Type B pancreatic cell (in vitro differentiated cells): ENCODE measurements at regions not wholly inside any gene's neighbourhood (a gene's known extent, or its start where the extent isn't known, plus 50 kb on each side); places are given as distances from the start of the nearest gene placed in this dataset.

ENCODE experiments used
- DNase-seq: peaks from one replicate; pipeline ENCODE4 v3.0.0; 2021; ENCODE audit warnings: mixed read lengths; ENCODE audit not compliant: unreplicated experiment; ENCODE audit errors: extremely low spot score
- H3K27ac Mint-ChIP-seq: 2 replicates; pipeline ENCODE4 v1.8.0; 2021; ENCODE audit warnings: mild to moderate bottlenecking, mixed read lengths
- H3K27me3 Mint-ChIP-seq: 2 replicates; pipeline ENCODE4 v1.8.0; 2021; ENCODE audit warnings: mixed read lengths
- H3K36me3 Mint-ChIP-seq: 2 replicates; pipeline ENCODE4 v1.8.0; 2021; ENCODE audit warnings: mixed read lengths
- H3K4me1 Mint-ChIP-seq: one replicate; pipeline ENCODE4 v1.8.0; 2021; ENCODE audit warnings: mixed read lengths; ENCODE audit not compliant: unreplicated experiment
- H3K4me3 Mint-ChIP-seq: 2 replicates; pipeline ENCODE4 v1.8.0; 2021; ENCODE audit warnings: mild to moderate bottlenecking, mixed read lengths
- H3K9me3 Mint-ChIP-seq: 2 replicates; pipeline ENCODE4 v1.8.0; 2021; ENCODE audit warnings: mixed read lengths
- CTCF ChIP-seq: fragments of 200-600 bp; sonication (generic); conservative IDR thresholded peaks from 2 replicates; pipeline ENCODE4 v1.5.0; 2021; ENCODE audit warnings: antibody characterized with exemption, mild to moderate bottlenecking

DNA sequence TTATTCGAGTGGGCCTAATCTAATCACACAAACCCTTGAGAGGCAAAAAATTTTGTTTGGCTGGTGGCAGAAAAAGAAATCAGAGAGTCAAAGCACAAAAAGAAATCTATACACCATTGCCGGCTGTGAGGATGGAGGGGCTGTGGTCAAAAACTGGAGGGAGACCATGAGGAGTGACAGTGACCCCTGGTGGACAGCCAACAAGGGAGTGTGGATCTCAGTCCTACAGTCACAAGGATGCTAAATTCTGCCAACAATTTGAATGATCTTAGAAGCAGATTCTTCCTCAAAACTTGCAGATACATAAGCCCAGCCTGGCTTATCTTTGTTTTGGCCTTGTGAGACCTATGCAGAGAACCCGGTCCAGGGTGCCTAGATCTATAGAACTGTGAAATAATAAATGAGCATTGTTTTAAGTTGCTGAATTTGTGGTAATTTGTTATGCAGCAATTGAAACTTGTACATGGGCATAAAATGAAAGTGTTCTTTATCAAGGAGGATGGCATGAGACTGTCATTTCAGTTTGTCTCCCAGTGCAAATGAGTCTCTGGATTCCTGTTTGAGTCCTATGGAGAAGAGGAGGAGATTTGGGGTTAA, 103.0 kb upstream of the ARHGEF26 start:
- no peaks in the 10 kb centered on the region for H3K27me3 Mint-ChIP-seq
- TF ChIP-seq CTCF: peak; percentile 75
- no peak overlapping the region for H3K27ac Mint-ChIP-seq
- H3K36me3 Mint-ChIP-seq: no peaks in the 10 kb centered on the region
- H3K4me3 Mint-ChIP-seq: no peak overlapping the region
- peaks cover 10% of the 10 kb centered on the region for H3K4me1 Mint-ChIP-seq
- no peak for DNase-seq
- no peaks in the 10 kb centered on the region for H3K9me3 Mint-ChIP-seq

GRCh38 chr3:154022606-154023005, 98.6 kb upstream of the ARHGEF26 start:
- no peak for TF ChIP-seq CTCF
- peaks cover 5% of the 10 kb centered on the region for H3K4me1 Mint-ChIP-seq
- no peak overlapping the region for H3K27ac Mint-ChIP-seq
- no peaks in the 10 kb centered on the region for H3K9me3 Mint-ChIP-seq
- H3K27me3 Mint-ChIP-seq: no peaks in the 10 kb centered on the region
- no peak overlapping the region for H3K4me3 Mint-ChIP-seq
- H3K36me3 Mint-ChIP-seq: no peaks in the 10 kb centered on the region
- DNase-seq: no peak

DNA sequence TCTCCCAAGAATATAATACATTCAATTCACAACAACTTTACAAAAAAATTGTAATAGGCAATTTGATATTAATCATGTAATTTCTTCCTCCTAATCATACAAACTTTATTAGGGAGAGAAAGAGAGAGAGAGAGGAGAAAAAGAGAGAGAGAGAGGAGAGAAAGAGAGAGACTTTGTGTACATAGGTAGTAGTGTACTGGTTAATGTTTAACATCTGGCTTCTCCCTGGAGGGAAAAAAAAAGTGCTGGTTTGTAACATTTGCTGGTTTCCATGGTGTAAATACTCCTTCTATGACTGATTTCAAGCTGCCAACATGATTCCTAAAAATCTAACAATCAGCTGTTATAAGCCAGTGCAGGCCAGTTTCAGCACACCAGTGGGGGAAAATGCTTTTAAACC, 98.0 kb upstream of the ARHGEF26 start:
- peaks cover 5% of the 10 kb centered on the region for H3K4me1 Mint-ChIP-seq
- no peaks in the 10 kb centered on the region for H3K36me3 Mint-ChIP-seq
- no peak for DNase-seq
- no peaks in the 10 kb centered on the region for H3K27me3 Mint-ChIP-seq
- H3K27ac Mint-ChIP-seq: peak overlapping the region; percentile 10
- no peak overlapping the region for H3K4me3 Mint-ChIP-seq
- H3K9me3 Mint-ChIP-seq: no peaks in the 10 kb centered on the region
- no peak for TF ChIP-seq CTCF

DNA sequence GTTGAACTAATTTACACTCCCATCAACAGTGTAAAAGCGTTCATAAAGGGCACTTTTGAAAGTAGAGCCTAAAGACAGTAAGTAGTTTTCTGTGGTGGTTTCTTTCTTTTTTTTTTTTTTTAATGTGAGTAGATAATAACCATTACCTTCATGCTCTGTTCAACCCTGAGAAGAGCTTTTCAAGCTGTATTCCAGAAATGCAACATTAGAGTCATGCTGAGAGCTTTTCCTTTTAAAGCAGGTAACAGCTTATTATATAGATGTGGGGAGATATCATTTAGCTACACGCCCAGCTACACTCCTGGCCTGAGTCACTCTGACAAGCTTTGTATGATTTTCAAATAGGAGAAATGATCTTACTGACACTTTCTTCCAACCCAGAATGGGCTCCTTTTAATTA, 96.2 kb upstream of the ARHGEF26 start:
- H3K36me3 Mint-ChIP-seq: no peaks in the 10 kb centered on the region
- no peak for DNase-seq
- H3K4me1 Mint-ChIP-seq: peaks cover 5% of the 10 kb centered on the region
- no peaks in the 10 kb centered on the region for H3K9me3 Mint-ChIP-seq
- H3K4me3 Mint-ChIP-seq: no peak overlapping the region
- TF ChIP-seq CTCF: no peak
- no peaks in the 10 kb centered on the region for H3K27me3 Mint-ChIP-seq
- no peak overlapping the region for H3K27ac Mint-ChIP-seq

DNA sequence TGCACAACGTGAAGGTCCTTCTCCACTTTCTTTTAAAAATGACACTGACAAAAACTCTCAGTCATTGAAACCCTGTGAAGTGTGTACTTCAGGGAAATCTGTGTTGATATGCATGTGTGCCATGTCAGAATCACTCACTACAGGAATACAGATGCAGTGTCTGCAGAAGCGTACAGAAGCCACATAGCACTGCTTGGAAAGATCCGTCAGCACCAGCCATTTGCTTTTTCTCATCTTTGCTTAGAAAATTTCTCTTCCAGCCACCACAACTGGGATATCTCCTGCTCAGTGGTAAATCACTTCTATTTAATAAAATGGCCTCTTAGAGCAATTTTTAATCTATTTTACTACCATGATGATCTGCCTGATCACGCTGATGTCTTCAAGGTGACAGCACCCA, 91.3 kb upstream of the ARHGEF26 start:
- DNase-seq: no peak
- Mint-ChIP-seq H3K4me1 (peaks cover 14% of the 10 kb centered on the region), H3K36me3 (no peaks in the 10 kb centered on the region), H3K4me3 (no peak overlapping the region), H3K9me3 (no peaks in the 10 kb centered on the region), H3K27ac (no peak overlapping the region), H3K27me3 (no peaks in the 10 kb centered on the region)
- TF ChIP-seq CTCF: no peak
